Lung (tissue), 11 donors: ENCODE measurements at regions not wholly inside any gene's neighbourhood (a gene's known extent, or its start where the extent isn't known, plus 50 kb on each side); places are given as distances from the start of the nearest gene placed in this dataset.
A peak's percentile ranks its signal among the peaks of the same experiment; 100 is the strongest.

Experiments
- ATAC-seq: fragments of 200-7000 bp; cut with Tn5 transposase; one replicate; pipeline ENCODE4 v1.9.1; 2020; ENCODE audit warnings: moderate number of reproducible peaks; ENCODE audit not compliant: insufficient read depth, low FRiP score
- DNase-seq, 3 donors: peaks; one replicate each; pipeline ENCODE4 v3.0.0-alpha.2; 2013 to 2017
- H3K27ac ChIP-seq, 2 donors: one replicate each; pipeline ENCODE4 v1.5.1; 2013; ENCODE audit warnings: mild to moderate bottlenecking in 2 of 2, moderate library complexity in 2 of 2, control low read depth in 1 of 2, inconsistent platforms in 1 of 2, low read depth in 1 of 2, low read length in 1 of 2
- H3K27me3 ChIP-seq, 3 donors: one replicate each; pipeline ENCODE4 v1.5.1; 2013; ENCODE audit warnings: low read length in 2 of 3; ENCODE audit not compliant: control insufficient read depth in 3 of 3, insufficient read depth in 3 of 3
- H3K36me3 ChIP-seq, 4 donors: one replicate each; pipeline ENCODE4 v1.5.1; 2013; ENCODE audit warnings: low read length in 4 of 4, mild to moderate bottlenecking in 1 of 4, moderate library complexity in 1 of 4; ENCODE audit not compliant: control insufficient read depth in 4 of 4, insufficient read depth in 4 of 4
- H3K4me1 ChIP-seq, 5 donors: one replicate each; pipeline ENCODE4 v1.5.1; 2013; ENCODE audit warnings: low read length in 5 of 5, mild to moderate bottlenecking in 2 of 5, moderate library complexity in 1 of 5; ENCODE audit not compliant: control insufficient read depth in 5 of 5, insufficient read depth in 5 of 5
- H3K4me3 ChIP-seq: one replicate; pipeline ENCODE4 v1.5.1; 2013; ENCODE audit warnings: mild to moderate bottlenecking, control low read depth, moderate library complexity
- H3K9ac ChIP-seq, 2 donors: one replicate each; pipeline ENCODE4 v1.5.1; 2013; ENCODE audit warnings: low read length in 2 of 2, control low read depth in 1 of 2; ENCODE audit not compliant: insufficient read depth in 1 of 2
- H3K9me3 ChIP-seq, 4 donors: one replicate each; pipeline ENCODE4 v1.5.1; 2013; ENCODE audit warnings: low read length in 3 of 4, mild to moderate bottlenecking in 1 of 4, moderate library complexity in 1 of 4; ENCODE audit not compliant: control insufficient read depth in 4 of 4, insufficient read depth in 3 of 4
- WGBS, 2 donors: extraction: QIAGEN DNeasy Blood & Tissue Kit; methylation state at CpG; one replicate each; pipeline ENCODE4 v1.1.7; 2013; 5-methylcytosine and 5-hydroxymethylcytosine counted together
- TF ChIP-seq, protein P1 (sequence below): IDR thresholded peaks from 2 replicates; pipeline ENCODE4 v1.5.1; 2012; ENCODE audit warnings: mild to moderate bottlenecking; ENCODE audit errors: control extremely low read depth, extremely low read depth
- donor health status: control.
- donor health status: control.
- donor health status: Bipolar disorder and iron deficiency.
- donor health status: healthy.
- donor health status: DM: yes; HTN: yes; CAD: no.

DNA sequence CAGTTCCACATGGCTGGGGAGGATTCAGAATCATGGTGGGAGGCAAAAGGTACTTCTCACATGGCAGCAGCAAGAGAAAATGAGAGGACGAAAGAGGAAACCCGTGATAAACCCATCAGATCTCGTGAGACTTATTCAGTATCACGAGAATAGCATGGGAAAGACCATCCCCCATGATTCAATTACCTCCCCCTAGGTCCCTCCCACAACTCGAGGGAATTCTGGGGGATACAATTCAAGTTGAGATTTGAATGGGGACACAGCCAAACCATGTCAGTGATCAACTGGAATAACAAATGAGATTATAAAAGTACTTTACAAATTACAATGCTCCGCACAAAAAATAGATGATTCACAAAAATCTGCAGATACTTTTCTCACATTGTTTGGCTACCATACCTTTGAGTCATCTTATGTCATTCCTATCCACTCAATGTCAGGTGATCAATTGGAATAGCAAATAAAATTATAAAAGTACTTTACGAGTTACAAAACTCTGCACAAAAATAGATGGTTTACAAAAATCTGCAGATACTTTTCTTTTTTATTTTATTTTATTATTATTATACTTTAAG, 338.9 kb downstream of the C12orf50 start:
- no peaks in the 10 kb centered on the region for H3K4me1 ChIP-seq
- TF ChIP-seq, protein P1, sequence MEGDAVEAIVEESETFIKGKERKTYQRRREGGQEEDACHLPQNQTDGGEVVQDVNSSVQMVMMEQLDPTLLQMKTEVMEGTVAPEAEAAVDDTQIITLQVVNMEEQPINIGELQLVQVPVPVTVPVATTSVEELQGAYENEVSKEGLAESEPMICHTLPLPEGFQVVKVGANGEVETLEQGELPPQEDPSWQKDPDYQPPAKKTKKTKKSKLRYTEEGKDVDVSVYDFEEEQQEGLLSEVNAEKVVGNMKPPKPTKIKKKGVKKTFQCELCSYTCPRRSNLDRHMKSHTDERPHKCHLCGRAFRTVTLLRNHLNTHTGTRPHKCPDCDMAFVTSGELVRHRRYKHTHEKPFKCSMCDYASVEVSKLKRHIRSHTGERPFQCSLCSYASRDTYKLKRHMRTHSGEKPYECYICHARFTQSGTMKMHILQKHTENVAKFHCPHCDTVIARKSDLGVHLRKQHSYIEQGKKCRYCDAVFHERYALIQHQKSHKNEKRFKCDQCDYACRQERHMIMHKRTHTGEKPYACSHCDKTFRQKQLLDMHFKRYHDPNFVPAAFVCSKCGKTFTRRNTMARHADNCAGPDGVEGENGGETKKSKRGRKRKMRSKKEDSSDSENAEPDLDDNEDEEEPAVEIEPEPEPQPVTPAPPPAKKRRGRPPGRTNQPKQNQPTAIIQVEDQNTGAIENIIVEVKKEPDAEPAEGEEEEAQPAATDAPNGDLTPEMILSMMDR = no peak
- no peak overlapping the region for H3K4me3 ChIP-seq
- no peaks in the 10 kb centered on the region for H3K36me3 ChIP-seq
- H3K27me3 ChIP-seq = no peaks in the 10 kb centered on the region
- no peak overlapping the region for H3K9ac ChIP-seq
- H3K27ac ChIP-seq = no peak overlapping the region
- no peak for ATAC-seq
- WGBS, 2 donors = 85 to 86% methylated on average over 7 of the region's 7 CpGs
- no peak for DNase-seq
- no peaks in the 10 kb centered on the region for H3K9me3 ChIP-seq

DNA sequence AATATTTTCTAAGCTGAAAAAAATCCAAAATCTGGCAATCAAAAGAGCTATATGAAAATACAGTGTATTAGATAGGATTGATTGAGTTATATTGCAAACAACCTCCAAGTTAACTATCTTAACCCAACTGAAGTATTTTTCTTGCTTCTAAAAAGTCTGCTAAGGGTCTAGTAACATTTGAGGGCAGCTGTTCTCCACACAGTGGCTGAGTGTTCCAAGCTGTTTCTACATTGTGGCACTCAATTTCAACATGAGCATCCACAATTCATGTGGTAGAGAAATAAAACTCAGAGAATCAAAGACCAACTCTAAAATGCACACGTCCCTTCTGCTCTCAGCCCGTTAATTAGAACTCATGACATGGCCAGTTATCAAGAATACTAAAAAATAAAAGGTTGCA, 340.0 kb downstream of the C12orf50 start:
- Histone ChIP-seq H3K4me1 (no peaks in the 10 kb centered on the region), H3K9me3 (no peaks in the 10 kb centered on the region), H3K27me3 (no peaks in the 10 kb centered on the region), H3K36me3 (no peaks in the 10 kb centered on the region), H3K4me3 (no peak overlapping the region), H3K27ac (no peak overlapping the region), H3K9ac (no peak overlapping the region)
- 69% methylated on average over 2 of the region's 2 CpGs for WGBS, 2 donors
- DNase-seq (peak; percentile 34 to 62 (median 53)), ATAC-seq (no peak)
- TF ChIP-seq, protein P1 = no peak

DNA sequence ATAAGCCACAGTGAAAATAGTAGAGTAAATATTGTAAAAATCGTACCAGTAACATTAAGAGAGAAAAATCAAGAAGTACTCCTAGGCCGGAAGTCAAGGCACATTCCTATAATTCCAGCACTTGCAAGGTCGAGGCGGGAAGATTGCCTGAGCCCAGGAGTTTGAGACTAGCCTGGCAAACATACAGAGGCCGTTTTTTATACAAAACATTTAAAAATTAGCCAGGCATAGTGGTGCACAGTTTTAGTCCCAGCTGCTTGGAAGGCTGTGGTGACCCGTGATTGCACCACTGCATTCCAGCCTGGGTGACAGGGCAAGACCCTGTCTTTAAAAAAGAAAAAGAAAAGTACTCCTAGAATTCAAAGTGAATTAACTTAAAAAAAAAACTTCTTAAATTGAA, 341.8 kb downstream of the C12orf50 start:
- Histone ChIP-seq H3K4me1 (no peaks in the 10 kb centered on the region), H3K27me3 (no peaks in the 10 kb centered on the region), H3K9me3 (no peaks in the 10 kb centered on the region), H3K9ac (no peak overlapping the region), H3K27ac (no peak overlapping the region), H3K36me3 (no peaks in the 10 kb centered on the region), H3K4me3 (no peak overlapping the region)
- ATAC-seq = no peak
- DNase-seq = peak; percentile 43 to 66 (median 56)
- WGBS, 2 donors = 30 to 44% methylated on average over 6 of the region's 6 CpGs
- TF ChIP-seq, protein P1 = no peak

DNA sequence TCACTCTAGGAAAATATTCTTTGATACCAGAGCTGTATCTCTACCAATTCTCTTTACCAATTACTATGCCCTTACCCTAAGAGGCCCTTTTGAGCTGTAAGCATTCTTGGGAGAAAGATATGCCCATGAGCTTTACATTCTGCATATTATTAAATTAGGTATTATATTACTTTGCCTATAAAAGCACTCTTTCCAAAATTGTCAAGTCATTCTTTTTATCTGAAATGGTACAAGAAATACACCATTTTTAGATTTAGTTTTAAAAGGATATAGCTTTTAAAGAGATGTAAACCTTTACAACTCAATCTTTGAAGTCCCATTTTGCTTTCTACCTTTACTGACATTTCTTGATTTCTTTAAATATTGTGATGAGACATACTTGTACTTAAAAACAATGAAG, 343.5 kb downstream of the C12orf50 start:
- no peak overlapping the region for H3K9ac ChIP-seq
- no peak for DNase-seq
- H3K4me1 ChIP-seq = no peaks in the 10 kb centered on the region
- no peaks in the 10 kb centered on the region for H3K36me3 ChIP-seq
- no peaks in the 10 kb centered on the region for H3K27me3 ChIP-seq
- TF ChIP-seq, protein P1 = no peak
- no peak overlapping the region for H3K27ac ChIP-seq
- H3K9me3 ChIP-seq = no peaks in the 10 kb centered on the region
- no peak for ATAC-seq
- H3K4me3 ChIP-seq = no peak overlapping the region
